GM21360 (cell line): ENCODE measurements at regions not wholly inside any gene's neighbourhood (a gene's known extent, or its start where the extent isn't known, plus 50 kb on each side); places are given as distances from the start of the nearest gene placed in this dataset.

Experiments
- ATAC-seq: cut with Tn5 transposase; IDR thresholded peaks from one replicate; pipeline ENCODE4 v1.9.1; 2021; ENCODE audit warnings: mild to moderate bottlenecking, moderate library complexity; ENCODE audit not compliant: unreplicated experiment

DNA sequence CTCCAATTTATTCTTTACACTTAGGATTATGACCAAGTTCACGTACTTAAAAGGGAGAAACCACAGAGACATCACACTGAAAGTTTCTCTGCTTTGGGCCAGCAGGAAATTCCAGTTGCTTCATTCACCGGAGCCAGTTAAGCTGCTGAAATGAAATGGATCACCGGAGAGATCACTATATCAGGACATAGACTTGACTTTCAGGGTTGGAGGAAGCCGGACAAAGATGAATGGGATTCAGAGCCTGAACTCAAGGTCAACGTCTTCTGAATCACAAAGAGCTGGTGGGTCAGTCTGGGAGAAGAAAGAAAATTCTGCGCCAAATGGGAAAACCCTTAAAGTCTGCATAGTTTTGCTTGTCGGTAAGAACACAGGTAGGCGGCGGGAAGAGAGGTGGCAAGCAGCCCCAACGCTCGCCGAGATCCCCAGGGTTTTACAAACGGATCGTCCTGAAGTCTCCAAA lies 81.9 kb upstream of the CCDC28A start:
- ATAC-seq, result peak; percentile 6

DNA sequence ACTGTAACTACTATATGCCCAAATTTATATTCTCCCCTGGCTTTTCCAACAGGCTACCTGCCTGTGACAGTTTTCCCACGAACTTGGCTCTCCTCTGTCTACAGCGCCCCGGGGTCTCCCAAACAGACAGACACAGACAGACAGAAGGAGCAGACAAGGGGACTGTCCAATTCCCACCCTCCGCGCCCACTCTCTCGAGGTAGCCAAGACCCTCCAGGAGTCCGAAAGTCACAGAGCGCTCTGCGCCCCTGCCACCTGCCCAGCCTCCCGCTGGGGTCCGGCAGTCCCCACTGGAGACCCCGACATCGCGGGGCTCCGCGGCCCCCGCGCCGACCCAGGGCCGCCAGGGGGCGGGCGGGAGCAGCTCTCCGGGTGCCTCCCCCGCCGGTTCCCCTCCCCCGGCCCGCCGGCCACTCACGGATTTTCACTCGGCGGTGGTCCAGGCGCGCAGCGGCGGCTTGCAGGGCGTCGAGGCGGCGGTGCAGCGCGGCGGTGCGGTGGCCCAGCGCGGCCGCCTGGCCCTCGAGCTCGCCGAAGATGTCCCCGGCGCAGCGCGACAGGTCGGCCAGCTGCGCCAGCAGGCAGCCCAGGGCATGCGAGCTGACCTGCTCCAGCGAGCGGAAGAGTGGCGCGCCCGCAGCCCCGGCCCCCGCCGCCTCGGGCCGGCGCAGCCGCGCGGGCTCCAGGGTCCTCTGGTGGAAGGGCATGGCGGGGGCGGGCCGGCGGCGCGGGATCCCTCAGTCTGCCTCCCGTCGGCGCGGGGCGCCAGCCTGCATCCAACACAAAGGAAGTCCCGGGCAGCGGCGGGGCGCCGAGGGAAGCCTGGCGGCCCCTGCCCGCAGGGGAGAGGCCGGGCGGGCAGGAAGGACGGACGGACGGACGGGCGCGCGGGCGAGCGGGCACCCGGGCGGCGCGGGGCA lies 81.3 kb upstream of the CCDC28A start:
- peak; percentile 61 for ATAC-seq

DNA sequence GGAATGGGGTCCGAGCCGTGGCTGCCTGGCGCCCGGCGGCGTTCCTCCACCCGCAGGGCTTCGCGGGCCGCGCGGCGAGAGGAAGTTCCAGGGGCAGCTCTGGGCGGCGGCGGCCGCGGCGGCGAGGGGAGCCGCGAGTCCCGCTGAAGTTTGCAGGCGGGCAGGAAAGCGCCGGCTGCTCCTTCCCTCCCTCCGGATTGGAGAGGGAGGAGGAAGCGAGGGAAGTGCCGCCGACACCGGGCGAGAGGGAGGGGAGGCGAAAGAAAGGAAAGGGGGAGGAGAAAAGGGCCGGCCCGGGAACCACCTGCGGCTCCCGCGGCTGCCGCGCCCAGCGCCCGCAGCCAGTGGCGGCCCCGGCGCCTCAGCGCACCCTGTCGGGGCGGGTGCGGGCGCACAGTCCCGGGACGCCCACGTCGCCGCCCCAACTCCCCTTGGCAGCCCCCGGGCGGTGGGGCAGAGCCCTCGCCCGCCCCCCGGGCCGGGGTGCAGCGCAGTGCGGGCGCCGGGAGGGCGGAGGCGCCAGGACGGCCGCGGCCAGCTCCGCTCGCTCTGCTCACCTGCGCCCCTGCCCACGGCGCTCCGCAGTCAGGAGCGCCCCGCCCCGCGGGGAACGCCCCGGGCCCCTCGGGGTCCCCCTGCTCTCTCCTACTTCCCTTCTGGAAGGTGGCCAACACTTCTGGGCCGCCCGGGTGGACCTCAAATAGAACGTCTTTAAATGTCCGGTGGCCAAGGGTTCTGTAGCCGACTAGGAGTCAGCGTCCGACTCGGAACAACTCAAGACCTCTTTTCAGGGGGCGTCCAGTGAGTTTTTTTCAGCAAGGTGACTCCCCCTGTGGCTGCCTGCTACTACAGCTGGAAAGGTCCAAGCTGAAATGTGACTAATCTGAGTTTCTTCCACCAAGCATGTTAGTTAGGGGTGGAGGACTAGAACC lies 80.3 kb upstream of the CCDC28A start:
- ATAC-seq, result peak; percentile 36

DNA sequence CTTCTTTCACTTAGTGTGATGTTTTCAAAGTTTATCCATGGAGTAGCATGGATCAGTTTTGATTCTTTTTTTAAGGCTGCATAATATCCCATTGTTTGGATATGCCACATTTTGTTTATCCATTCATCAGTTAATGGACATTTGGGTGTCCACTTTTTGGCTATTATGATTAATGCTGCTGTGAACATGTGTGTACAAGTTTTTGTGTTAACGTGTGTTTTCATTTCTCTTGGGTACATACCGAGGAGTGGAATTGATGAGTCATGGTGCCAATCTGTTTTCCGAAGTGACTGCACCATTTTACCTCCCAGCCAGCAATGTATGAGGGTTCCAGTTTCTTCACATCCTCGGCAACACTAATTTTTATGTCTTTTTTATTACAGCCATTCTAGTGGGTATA lies 78.4 kb upstream of the CCDC28A start:
- no peak for ATAC-seq

DNA sequence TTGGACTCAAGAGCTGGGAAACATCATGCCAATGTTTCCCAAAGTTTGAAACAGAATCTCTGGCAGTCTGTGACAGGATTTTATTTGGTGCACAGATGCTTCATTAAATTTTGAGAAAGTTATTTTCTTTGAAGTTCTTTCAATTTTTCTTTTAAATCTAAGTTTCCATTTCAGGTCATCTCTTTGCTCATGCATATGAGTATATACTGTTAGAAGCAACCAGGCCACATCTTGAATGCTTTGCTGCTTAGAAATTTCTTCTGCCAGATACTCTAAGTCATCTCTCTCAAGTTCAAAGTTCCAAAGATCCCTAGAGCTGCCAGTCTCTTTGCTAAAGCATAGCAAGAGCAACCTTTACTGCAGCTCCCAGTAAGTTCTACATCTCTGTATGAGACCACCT lies 59.1 kb upstream of the CCDC28A start:
- ATAC-seq, result no peak

DNA sequence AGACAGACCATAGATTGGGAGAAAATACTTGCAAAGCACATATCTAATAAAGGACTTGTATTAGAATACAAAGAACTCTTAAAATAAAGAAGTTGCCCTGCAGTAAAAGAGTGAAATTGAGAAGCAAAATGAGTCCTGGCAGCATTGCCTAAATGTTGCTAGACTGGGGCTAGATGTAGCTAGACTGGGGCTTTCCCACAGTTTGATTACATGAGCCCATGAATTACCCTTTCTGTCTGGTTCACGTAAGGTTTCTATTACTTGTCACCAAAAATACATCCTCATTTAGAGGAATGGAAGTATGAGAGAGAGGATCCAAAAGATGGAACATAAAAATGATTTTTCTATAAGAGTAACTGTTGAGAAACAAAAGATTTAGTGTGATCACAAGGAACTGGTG lies 57.6 kb upstream of the CCDC28A start:
- ATAC-seq, result no peak

DNA sequence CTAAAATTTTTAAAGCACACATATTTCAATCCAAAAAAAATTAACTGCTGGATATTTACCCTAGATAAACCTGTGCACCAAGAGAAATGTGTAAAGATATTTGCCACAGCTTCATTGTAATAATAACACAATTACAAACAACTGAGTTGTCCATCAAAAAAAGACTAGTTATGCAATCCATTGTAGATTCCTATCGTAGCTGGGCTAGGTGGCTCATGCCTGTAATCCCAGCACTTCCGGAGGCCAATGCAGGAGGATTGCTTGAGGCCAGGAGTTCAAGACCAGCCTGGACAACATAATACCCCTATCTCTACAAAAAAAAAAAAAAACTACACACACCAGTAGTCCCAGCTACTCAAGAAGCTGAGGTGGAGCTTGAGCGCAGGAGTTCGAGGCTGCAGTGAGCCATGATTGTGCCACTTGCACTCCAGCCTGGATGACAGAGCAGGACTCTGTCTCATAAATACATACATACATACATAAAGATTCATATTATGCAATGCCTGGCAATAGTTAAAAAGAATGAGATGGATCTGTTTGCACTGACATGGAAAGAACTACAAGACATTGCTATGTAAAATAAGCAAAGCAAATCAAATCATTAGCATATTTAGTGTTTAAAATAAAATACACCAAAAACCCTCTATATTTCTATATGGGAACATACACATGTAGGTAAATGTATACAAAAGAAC lies 56.5 kb upstream of the CCDC28A start:
- ATAC-seq, result no peak

DNA sequence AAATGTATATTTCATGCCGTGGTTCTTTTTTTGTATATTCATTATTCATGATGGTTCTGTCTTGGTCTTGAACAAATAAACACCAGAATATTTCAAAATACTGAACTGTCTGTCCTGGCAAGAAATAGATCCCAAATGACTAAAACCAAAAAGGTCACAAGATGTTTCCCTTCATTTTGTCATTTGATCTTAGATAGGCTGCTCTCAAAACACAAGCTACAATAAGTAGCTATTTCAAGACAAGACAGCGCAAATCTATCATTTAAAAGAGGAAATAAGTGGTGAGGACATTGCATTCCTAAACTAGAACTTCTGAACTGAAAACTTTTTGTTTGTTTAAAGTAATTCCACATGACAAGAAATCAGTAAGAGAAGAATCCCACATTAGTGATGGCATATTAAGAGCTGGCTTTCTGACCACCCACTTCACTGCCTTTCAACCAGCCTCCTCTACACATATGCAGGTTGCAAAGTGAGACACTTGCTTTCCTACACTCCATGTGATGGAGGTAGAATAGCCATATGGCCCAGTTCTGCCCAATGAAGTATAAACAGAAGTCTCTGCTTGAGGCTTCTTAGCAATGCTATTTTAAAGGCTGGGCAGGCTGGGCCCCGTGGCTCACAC lies 54.4 kb upstream of the CCDC28A start:
- ATAC-seq, result no peak

DNA sequence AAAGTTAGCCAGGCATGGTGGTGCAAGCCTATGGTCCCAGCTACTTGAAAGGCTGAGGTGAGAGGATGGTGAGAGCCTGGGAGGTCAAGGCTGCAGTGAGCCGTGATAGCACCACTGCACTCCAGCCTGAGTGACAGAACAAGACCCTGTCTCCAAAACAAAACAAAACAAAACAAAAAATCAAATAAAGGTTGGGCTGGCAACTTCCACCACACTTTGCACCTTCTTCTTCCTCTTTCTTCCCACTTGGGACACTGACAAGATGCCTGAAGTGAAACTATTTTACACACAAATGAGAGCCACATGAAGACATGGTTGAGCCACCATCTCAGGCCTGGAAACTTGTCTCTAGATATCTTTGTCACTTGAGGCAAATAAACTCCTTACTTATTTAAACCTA lies 53.8 kb upstream of the CCDC28A start:
- no peak for ATAC-seq

DNA sequence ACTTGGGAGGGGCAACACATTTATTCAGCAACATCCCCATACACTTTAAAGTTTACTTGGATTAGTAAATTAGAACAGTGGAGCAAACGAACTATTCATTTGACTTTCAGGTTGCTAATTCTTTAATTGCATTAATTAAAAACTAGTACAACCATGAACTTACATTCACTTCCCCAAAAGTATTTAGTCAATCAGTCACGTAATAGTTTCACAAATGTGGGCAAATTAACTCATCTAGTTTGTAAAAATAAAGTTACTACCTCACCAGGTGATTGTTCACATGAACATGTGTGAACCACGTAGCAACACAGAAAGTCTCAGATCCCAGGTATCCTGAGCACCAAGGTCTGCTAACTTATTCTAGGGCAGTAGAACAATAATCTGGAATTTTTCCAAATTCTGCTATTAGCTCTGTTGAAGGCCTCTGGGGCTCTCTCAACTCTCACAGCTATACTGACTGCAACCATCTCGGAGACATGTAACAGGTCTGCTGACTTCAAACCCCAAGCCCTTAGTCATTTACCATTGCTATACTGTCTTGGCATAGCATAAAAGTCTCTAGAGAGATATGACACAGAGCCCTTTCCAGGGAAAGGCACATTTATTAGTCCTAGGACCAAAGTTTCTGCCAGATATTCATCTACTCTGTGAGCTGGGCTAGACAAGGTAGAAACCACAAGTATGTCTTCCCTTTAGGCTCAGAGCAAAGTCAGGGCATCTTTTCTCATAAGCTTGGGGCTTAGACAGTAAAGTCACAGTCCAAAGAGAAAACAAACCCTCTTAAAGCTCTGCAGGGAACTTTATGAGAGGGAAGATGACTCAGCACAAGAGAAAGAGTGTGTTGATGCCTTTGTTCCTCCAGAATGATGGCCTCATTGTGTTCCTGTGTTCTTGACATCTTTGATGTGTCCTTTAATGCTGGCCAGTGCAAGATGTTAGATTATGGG lies 50.9 kb upstream of the CCDC28A start:
- no peak for ATAC-seq
